HepG2 (cell line): ENCODE measurements at regions not wholly inside any gene's neighbourhood (a gene's known extent, or its start where the extent isn't known, plus 50 kb on each side); places are given as distances from the start of the nearest gene placed in this dataset.

Source experiments
- BHLHE40 ChIP-seq: IDR thresholded peaks from 2 replicates; pipeline ENCODE4 v1.6.1; 2011; ENCODE audit warnings: low read length, improper control_type of control experiment
- GLI4 ChIP-seq: sonication (generic); formaldehyde crosslinking; IDR thresholded peaks from 2 replicates; pipeline ENCODE4 v1.5.1; 2020; ENCODE audit warnings: missing genetic modification reagents, mild to moderate bottlenecking, moderate library complexity, borderline replicate concordance
- JARID2 ChIP-seq: sonication (generic); formaldehyde crosslinking; IDR thresholded peaks from 2 replicates; pipeline ENCODE4 v1.8.1; 2023; ENCODE audit warnings: missing genetic modification reagents, inconsistent platforms; ENCODE audit not compliant: insufficient replicate concordance
- JDP2 ChIP-seq: sonication (generic); formaldehyde crosslinking; IDR thresholded peaks from 2 replicates; pipeline ENCODE4 v1.8.1; 2022; ENCODE audit warnings: missing genetic modification reagents, borderline replicate concordance
- MAZ ChIP-seq, 2 experiments: sonication (generic) in 1 of 2; formaldehyde crosslinking in 1 of 2; IDR thresholded peaks; 2 replicates each; pipeline versions ENCODE4 v1.5.0 to v1.6.1; 2012 to 2020; ENCODE audit warnings: low read depth in 2 of 2, mild to moderate bottlenecking in 2 of 2, borderline replicate concordance in 1 of 2, improper control_type of control experiment in 1 of 2, low read length in 1 of 2, missing genetic modification reagents in 1 of 2, moderate library complexity in 1 of 2
- MBNL3 ChIP-seq: fragments of 250-450 bp; sonication (Bioruptor Pico); conservative IDR thresholded peaks from 2 replicates; pipeline ENCODE4 v1.8.0; 2022; ENCODE audit warnings: mild to moderate bottlenecking, inconsistent platforms
- MIER3 ChIP-seq: IDR thresholded peaks from 2 replicates; pipeline ENCODE4 v1.6.1; 2016; ENCODE audit warnings: missing compliant biosample characterization, borderline replicate concordance
- MIXL1 ChIP-seq: IDR thresholded peaks from 2 replicates; pipeline ENCODE4 v1.6.1; 2016
- NFYC ChIP-seq: IDR thresholded peaks from 2 replicates; pipeline ENCODE4 v1.6.1; 2016; ENCODE audit warnings: missing genetic modification reagents, missing compliant biosample characterization
- PATZ1 ChIP-seq: sonication (generic); formaldehyde crosslinking; IDR thresholded peaks from 2 replicates; pipeline ENCODE4 v1.4.0; 2020; ENCODE audit warnings: missing genetic modification reagents
- PHB2 ChIP-seq: fragments of 450-650 bp; IDR thresholded peaks from 2 replicates; pipeline ENCODE4 v1.6.1; 2018; ENCODE audit not compliant: partially characterized antibody
- POGZ ChIP-seq: sonication (generic); formaldehyde crosslinking; IDR thresholded peaks from 2 replicates; pipeline ENCODE4 v1.4.0; 2020; ENCODE audit warnings: mild to moderate bottlenecking, missing genetic modification reagents
- REPIN1 ChIP-seq: sonication (generic); formaldehyde crosslinking; IDR thresholded peaks from 2 replicates; pipeline ENCODE4 v1.8.0; 2022; ENCODE audit warnings: missing genetic modification reagents, low read depth, mild to moderate bottlenecking, borderline replicate concordance
- SOX13 ChIP-seq, 3 experiments: fragments of 450-650 bp in 1 of 3; sonication (generic) in 1 of 3; formaldehyde crosslinking in 1 of 3; IDR thresholded peaks in 2 of 3; conservative IDR thresholded peaks in 1 of 3; 2 replicates each; pipeline versions ENCODE4 v1.5.0 to v1.6.1; 2016 to 2020; ENCODE audit warnings: antibody characterized with exemption in 1 of 3, mild to moderate bottlenecking in 1 of 3, missing compliant biosample characterization in 1 of 3, missing genetic modification reagents in 1 of 3, moderate library complexity in 1 of 3
- SP5 ChIP-seq: IDR thresholded peaks from 2 replicates; pipeline ENCODE4 v1.6.1; 2016; ENCODE audit warnings: low read depth, borderline replicate concordance
- STAT5B ChIP-seq: sonication (generic); formaldehyde crosslinking; IDR thresholded peaks from 2 replicates; pipeline ENCODE4 v1.4.0; 2020; ENCODE audit warnings: missing genetic modification reagents
- TAF15 ChIP-seq: fragments of 200-400 bp; formaldehyde crosslinking; IDR thresholded peaks from one replicate; pipeline ENCODE4 v1.6.1; 2018; ENCODE audit warnings: mild to moderate bottlenecking, low read depth, low read length; ENCODE audit not compliant: poor library complexity, severe bottlenecking
- TBX2 ChIP-seq: sonication (generic); formaldehyde crosslinking; IDR thresholded peaks from 2 replicates; pipeline ENCODE4 v1.5.0; 2020; ENCODE audit warnings: missing genetic modification reagents, mild to moderate bottlenecking, borderline replicate concordance
- THRA ChIP-seq: sonication (generic); formaldehyde crosslinking; IDR thresholded peaks from 2 replicates; pipeline ENCODE4 v1.4.0; 2020; ENCODE audit warnings: missing genetic modification reagents, borderline replicate concordance
- TIGD3 ChIP-seq: sonication (generic); formaldehyde crosslinking; IDR thresholded peaks from 2 replicates; pipeline ENCODE4 v1.5.1; 2020; ENCODE audit warnings: mild to moderate bottlenecking, missing genetic modification reagents, borderline replicate concordance
- ZNF10 ChIP-seq: sonication (generic); formaldehyde crosslinking; IDR thresholded peaks from 2 replicates; pipeline ENCODE4 v1.4.0; 2020; ENCODE audit warnings: mild to moderate bottlenecking, low read depth, missing genetic modification reagents, borderline replicate concordance
- ZNF354B ChIP-seq: sonication (generic); formaldehyde crosslinking; IDR thresholded peaks from 2 replicates; pipeline ENCODE4 v1.8.0; 2022; ENCODE audit warnings: mild to moderate bottlenecking, missing genetic modification reagents
- ZNF580 ChIP-seq: IDR thresholded peaks from 2 replicates; pipeline ENCODE4 v1.6.1; 2016; ENCODE audit warnings: low read depth, borderline replicate concordance
- ZNF614 ChIP-seq: IDR thresholded peaks from 2 replicates; pipeline ENCODE4 v1.6.1; 2018; ENCODE audit warnings: missing biosample characterization, missing genetic modification reagents, inconsistent platforms, borderline replicate concordance
- ZSCAN31 ChIP-seq: sonication (generic); formaldehyde crosslinking; IDR thresholded peaks from 2 replicates; pipeline ENCODE4 v1.5.0; 2020; ENCODE audit warnings: low read depth, mild to moderate bottlenecking, missing genetic modification reagents

GRCh38 chr13:34011552-34012085 is 193.7 kb downstream of the RFC3 start (continued):
- TF ChIP-seq GLI4 (CRISPR knock-in tag) (no peak), ZNF10 (no peak), ZNF614 (0 out of 2 replicates have a peak, but pooled peaks have one; percentile 68), JARID2 (no peak), POGZ (CRISPR knock-in tag) (peak; percentile 93), ZNF580 (CRISPR knock-in tag) (peak; percentile 76), NFYC (no peak), STAT5B (CRISPR knock-in tag) (no peak), ZSCAN31 (CRISPR knock-in tag) (0 out of 2 replicates have a peak, but pooled peaks have one; percentile 35), ZNF354B (CRISPR knock-in tag) (no peak), MAZ (IDR thresholded peaks at IDR 0.05; ENCODE audit: borderline replicate concordance, low read depth, low read length) (0 out of 2 replicates have a peak, but pooled peaks have one; percentile 26), MAZ (CRISPR knock-in tag; IDR thresholded peaks at IDR 0.05; ENCODE audit: low read depth) (peak; percentile 48; the same call in 1 of the 2 replicates), MBNL3 (CRISPR knock-in tag) (no peak), SP5 (CRISPR knock-in tag) (peak; percentile 49), TBX2 (peak; percentile 64), JDP2 (no peak; the same call in 1 of the 2 replicates), PHB2 (no peak), SOX13 (IDR thresholded peaks at IDR 0.05) (no peak; the same call in 1 of the 2 replicates), SOX13 (CRISPR knock-in tag; conservative IDR thresholded peaks at IDR 0.05 in 1 of 2, IDR thresholded peaks at IDR 0.05 in 1 of 2) (peak in 1 of 2 experiments; percentile 58; a peak in 1 of 4 replicates), MIXL1 (CRISPR knock-in tag) (peak; percentile 52; the same call in 1 of the 2 replicates), REPIN1 (peak; percentile 83), TIGD3 (CRISPR knock-in tag) (no peak), THRA (peak; percentile 37; the same call in 1 of the 2 replicates), BHLHE40 (peak; percentile 52; the same call in 1 of the 2 replicates), TAF15 (no peak), PATZ1 (CRISPR knock-in tag) (peak; percentile 69), MIER3 (peak; percentile 92)
